Astrocyte (in vitro differentiated cells and primary cell): ENCODE measurements at regions not wholly inside any gene's neighbourhood (a gene's known extent, or its start where the extent isn't known, plus 50 kb on each side); places are given as distances from the start of the nearest gene placed in this dataset.

Experiments used
- DNase-seq: peaks from one replicate; pipeline ENCODE4 v3.0.0-alpha.2; 2010; ENCODE audit warnings: low read depth
- FAIRE-seq: peaks from 2 replicates; lab custom pipeline; 2011; peaks lifted over from hg19 to GRCh38; lab: Jason Lieb, UNC
- H2AFZ ChIP-seq: 2 replicates; pipeline ENCODE4 v1.6.0; 2012; ENCODE audit warnings: low read depth, low read length, inconsistent platforms
- H3K27ac ChIP-seq: 2 replicates; pipeline ENCODE4 v1.5.1; 2011; ENCODE audit warnings: low read depth, low read length, inconsistent platforms
- H3K27me3 ChIP-seq: 2 replicates; pipeline ENCODE4 v1.6.0; 2011; ENCODE audit warnings: low read length, inconsistent platforms; ENCODE audit not compliant: insufficient read depth
- H3K36me3 ChIP-seq: 2 replicates; pipeline ENCODE4 v1.5.1; 2011; ENCODE audit warnings: low read length, inconsistent platforms; ENCODE audit not compliant: insufficient read depth
- H3K4me1 ChIP-seq: 2 replicates; pipeline ENCODE4 v1.5.1; 2011; ENCODE audit warnings: low read length, inconsistent platforms; ENCODE audit not compliant: insufficient read depth
- H3K4me2 ChIP-seq: 2 replicates; pipeline ENCODE4 v1.6.0; 2012; ENCODE audit warnings: low read length, inconsistent platforms
- H3K4me3 ChIP-seq: 2 replicates; pipeline ENCODE4 v1.5.1; 2011; ENCODE audit warnings: low read depth, mild to moderate bottlenecking, low read length, inconsistent platforms; ENCODE audit not compliant: insufficient read depth
- H3K79me2 ChIP-seq: 2 replicates; pipeline ENCODE4 v1.6.0; 2012; ENCODE audit warnings: mild to moderate bottlenecking, low read length, inconsistent platforms; ENCODE audit not compliant: insufficient read depth
- H3K9ac ChIP-seq: 2 replicates; pipeline ENCODE4 v1.6.0; 2012; ENCODE audit warnings: mild to moderate bottlenecking, low read length, inconsistent platforms
- H3K9me3 ChIP-seq: 2 replicates; pipeline ENCODE4 v1.5.1; 2012; ENCODE audit warnings: low read depth, mild to moderate bottlenecking, low read length, inconsistent platforms; ENCODE audit not compliant: insufficient read depth
- H4K20me1 ChIP-seq: 2 replicates; pipeline ENCODE4 v1.6.0; 2012; ENCODE audit warnings: low read length, inconsistent platforms; ENCODE audit not compliant: insufficient read depth
- H3K27ac Mint-ChIP-seq: one replicate; pipeline ENCODE4 v1.8.0; 2021; ENCODE audit warnings: mild to moderate bottlenecking, mixed read lengths; ENCODE audit not compliant: unreplicated experiment
- H3K27me3 Mint-ChIP-seq: one replicate; pipeline ENCODE4 v1.8.0; 2021; ENCODE audit warnings: low read depth, mixed read lengths; ENCODE audit not compliant: unreplicated experiment
- H3K36me3 Mint-ChIP-seq: one replicate; pipeline ENCODE4 v1.8.0; 2021; ENCODE audit warnings: low read depth, mixed read lengths; ENCODE audit not compliant: unreplicated experiment
- H3K4me1 Mint-ChIP-seq: one replicate; pipeline ENCODE4 v1.8.0; 2021; ENCODE audit warnings: low read depth, mixed read lengths; ENCODE audit not compliant: unreplicated experiment
- H3K4me3 Mint-ChIP-seq: one replicate; pipeline ENCODE4 v1.8.0; 2021; ENCODE audit warnings: mild to moderate bottlenecking, moderate library complexity, mixed read lengths; ENCODE audit not compliant: unreplicated experiment
- H3K9me3 Mint-ChIP-seq: one replicate; pipeline ENCODE4 v1.8.0; 2021; ENCODE audit warnings: mild to moderate bottlenecking, mixed read lengths; ENCODE audit not compliant: unreplicated experiment
- EZH2 ChIP-seq: IDR thresholded peaks from 2 replicates; pipeline ENCODE4 v1.6.1; 2012; ENCODE audit warnings: mild to moderate bottlenecking, low read length, inconsistent platforms; ENCODE audit not compliant: insufficient read depth
- TF ChIP-seq, protein P1 (sequence below): IDR thresholded peaks from 2 replicates; pipeline ENCODE4 v1.5.1; 2011; ENCODE audit warnings: low read depth, mild to moderate bottlenecking, inconsistent platforms, low read length, moderate library complexity; ENCODE audit not compliant: insufficient read depth

DNA sequence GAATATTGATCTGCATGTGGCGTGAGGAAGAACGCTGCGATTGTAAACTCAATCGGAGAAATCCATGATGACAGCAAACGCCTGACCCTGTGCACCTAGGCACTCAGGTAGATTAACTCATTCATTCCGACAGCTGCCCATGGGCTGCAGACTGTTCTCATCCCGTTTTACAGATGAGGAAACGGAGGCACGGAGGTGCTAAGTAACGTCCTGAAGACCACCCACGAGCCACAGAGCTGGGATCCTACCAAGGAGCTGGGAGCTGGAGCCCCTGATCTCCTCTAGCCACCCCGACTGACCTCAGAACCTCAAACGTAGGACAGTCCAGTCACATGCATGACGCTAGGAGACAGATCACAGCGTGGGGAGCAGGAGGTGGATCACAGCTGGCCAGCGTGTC, 1092.7 kb downstream of the BRD1 start:
- H3K27me3 ChIP-seq, result no peaks in the 10 kb centered on the region
- no peak overlapping the region for H3K9ac ChIP-seq
- H3K9me3 ChIP-seq, result peaks cover 7% of the 10 kb centered on the region
- Mint-ChIP-seq H3K4me1 (no peaks in the 10 kb centered on the region), H3K36me3 (peaks cover 2% of the 10 kb centered on the region), H3K9me3 (no peaks in the 10 kb centered on the region), H3K27me3 (peaks cover 10% of the 10 kb centered on the region), H3K27ac (no peak overlapping the region), H3K4me3 (no peak overlapping the region)
- H3K27ac ChIP-seq, result no peak overlapping the region
- DNase-seq, result no peak
- no peak overlapping the region for H2AFZ ChIP-seq
- no peak overlapping the region for H3K4me3 ChIP-seq
- TF ChIP-seq, protein P1, sequence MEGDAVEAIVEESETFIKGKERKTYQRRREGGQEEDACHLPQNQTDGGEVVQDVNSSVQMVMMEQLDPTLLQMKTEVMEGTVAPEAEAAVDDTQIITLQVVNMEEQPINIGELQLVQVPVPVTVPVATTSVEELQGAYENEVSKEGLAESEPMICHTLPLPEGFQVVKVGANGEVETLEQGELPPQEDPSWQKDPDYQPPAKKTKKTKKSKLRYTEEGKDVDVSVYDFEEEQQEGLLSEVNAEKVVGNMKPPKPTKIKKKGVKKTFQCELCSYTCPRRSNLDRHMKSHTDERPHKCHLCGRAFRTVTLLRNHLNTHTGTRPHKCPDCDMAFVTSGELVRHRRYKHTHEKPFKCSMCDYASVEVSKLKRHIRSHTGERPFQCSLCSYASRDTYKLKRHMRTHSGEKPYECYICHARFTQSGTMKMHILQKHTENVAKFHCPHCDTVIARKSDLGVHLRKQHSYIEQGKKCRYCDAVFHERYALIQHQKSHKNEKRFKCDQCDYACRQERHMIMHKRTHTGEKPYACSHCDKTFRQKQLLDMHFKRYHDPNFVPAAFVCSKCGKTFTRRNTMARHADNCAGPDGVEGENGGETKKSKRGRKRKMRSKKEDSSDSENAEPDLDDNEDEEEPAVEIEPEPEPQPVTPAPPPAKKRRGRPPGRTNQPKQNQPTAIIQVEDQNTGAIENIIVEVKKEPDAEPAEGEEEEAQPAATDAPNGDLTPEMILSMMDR, result no peak
- TF ChIP-seq EZH2, result no peak
- H3K79me2 ChIP-seq, result no peaks in the 10 kb centered on the region
- H3K4me2 ChIP-seq, result no peak overlapping the region
- H4K20me1 ChIP-seq, result no peaks in the 10 kb centered on the region
- H3K36me3 ChIP-seq, result no peaks in the 10 kb centered on the region
- no peaks in the 10 kb centered on the region for H3K4me1 ChIP-seq
- FAIRE-seq, result no peak

DNA sequence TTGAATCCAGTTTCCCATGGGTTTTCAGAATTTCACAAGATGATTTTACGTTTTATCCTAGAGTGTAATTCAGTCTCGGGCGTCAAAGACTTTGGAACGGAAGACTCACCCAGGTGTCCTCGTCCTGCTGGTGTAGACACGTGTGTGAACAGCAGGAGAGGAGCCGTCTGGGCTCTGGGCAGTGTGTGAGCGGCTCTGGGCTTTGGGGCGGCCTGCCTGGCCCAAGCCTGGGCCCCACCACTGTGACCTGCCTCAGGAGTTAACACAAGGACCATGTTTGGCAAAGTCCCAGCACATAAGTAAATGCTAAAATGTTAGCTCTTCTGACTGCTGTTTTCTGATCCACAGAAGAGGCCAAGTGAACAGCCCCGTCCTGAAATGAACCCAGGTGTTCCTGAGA, 1093.3 kb downstream of the BRD1 start:
- TF ChIP-seq, protein P1, result no peak
- TF ChIP-seq EZH2, result no peak
- DNase-seq (no peak), FAIRE-seq (no peak)
- Mint-ChIP-seq H3K27me3 (peaks cover 10% of the 10 kb centered on the region), H3K9me3 (no peaks in the 10 kb centered on the region), H3K4me1 (no peaks in the 10 kb centered on the region), H3K4me3 (no peak overlapping the region), H3K27ac (no peak overlapping the region), H3K36me3 (peaks cover 2% of the 10 kb centered on the region)
- H3K4me3 ChIP-seq, result no peak overlapping the region
- H3K79me2 ChIP-seq, result no peaks in the 10 kb centered on the region
- H3K36me3 ChIP-seq, result no peaks in the 10 kb centered on the region
- peaks cover 7% of the 10 kb centered on the region for H3K9me3 ChIP-seq
- no peak overlapping the region for H3K4me2 ChIP-seq
- H3K27me3 ChIP-seq, result no peaks in the 10 kb centered on the region
- H4K20me1 ChIP-seq, result no peaks in the 10 kb centered on the region
- no peaks in the 10 kb centered on the region for H3K4me1 ChIP-seq
- H2AFZ ChIP-seq, result no peak overlapping the region
- no peak overlapping the region for H3K9ac ChIP-seq
- no peak overlapping the region for H3K27ac ChIP-seq

DNA sequence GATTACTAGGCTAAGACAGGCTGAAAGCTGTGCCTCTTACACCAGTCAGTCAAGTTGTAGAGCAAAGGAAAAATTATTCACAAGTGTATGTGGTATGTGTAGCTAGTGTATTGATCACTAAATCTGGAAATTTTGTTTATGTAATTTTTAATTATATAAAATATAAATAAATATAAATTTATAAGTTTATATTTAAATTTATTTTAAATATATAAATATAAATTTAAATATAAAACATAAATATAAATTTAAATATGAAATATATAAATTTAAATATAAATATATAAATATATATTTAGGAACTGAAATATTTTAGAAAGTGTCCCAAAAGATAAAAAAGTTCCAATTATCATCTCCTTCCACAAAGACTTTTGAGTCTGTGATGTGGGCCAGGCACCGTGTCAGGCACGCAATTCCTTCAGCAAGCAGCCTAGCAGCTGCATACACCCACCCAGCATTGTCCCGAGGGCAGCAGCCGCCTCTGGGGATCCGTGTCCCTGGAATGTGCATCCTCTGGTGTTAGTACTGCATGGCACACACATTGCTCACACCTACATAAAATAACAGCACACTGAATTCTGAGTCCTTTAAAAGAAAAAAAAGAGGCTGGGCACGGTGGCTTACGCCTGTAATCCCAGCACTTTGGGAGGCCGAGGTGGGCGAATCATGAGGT, 1098.0 kb downstream of the BRD1 start:
- no peak for FAIRE-seq
- H3K27me3 ChIP-seq, result no peaks in the 10 kb centered on the region
- no peak for TF ChIP-seq EZH2
- TF ChIP-seq, protein P1, result no peak
- Mint-ChIP-seq H3K36me3 (peaks cover 3% of the 10 kb centered on the region), H3K9me3 (peaks cover 11% of the 10 kb centered on the region), H3K4me1 (no peaks in the 10 kb centered on the region), H3K27ac (no peak overlapping the region), H3K4me3 (no peak overlapping the region), H3K27me3 (peaks cover 8% of the 10 kb centered on the region)
- no peak for DNase-seq
- H3K79me2 ChIP-seq, result no peaks in the 10 kb centered on the region
- H3K4me3 ChIP-seq, result no peak overlapping the region
- no peak overlapping the region for H3K9ac ChIP-seq
- no peaks in the 10 kb centered on the region for H3K36me3 ChIP-seq
- no peaks in the 10 kb centered on the region for H3K9me3 ChIP-seq
- no peaks in the 10 kb centered on the region for H3K4me1 ChIP-seq
- no peak overlapping the region for H3K27ac ChIP-seq
- no peak overlapping the region for H2AFZ ChIP-seq
- no peaks in the 10 kb centered on the region for H4K20me1 ChIP-seq
- no peak overlapping the region for H3K4me2 ChIP-seq
